GM19324 (cell line): ENCODE measurements at regions not wholly inside any gene's neighbourhood (a gene's known extent, or its start where the extent isn't known, plus 50 kb on each side); places are given as distances from the start of the nearest gene placed in this dataset.
"Not testable (repeated sequence)": the region's sequence is repeated elsewhere in the genome, so short reads cannot be mapped to it uniquely, and the experiment has no call there.

Source experiments
- ATAC-seq: cut with Tn5 transposase; IDR thresholded peaks from one replicate; pipeline ENCODE4 v1.9.1; 2021; ENCODE audit warnings: mild to moderate bottlenecking, moderate library complexity; ENCODE audit not compliant: unreplicated experiment, low FRiP score

DNA sequence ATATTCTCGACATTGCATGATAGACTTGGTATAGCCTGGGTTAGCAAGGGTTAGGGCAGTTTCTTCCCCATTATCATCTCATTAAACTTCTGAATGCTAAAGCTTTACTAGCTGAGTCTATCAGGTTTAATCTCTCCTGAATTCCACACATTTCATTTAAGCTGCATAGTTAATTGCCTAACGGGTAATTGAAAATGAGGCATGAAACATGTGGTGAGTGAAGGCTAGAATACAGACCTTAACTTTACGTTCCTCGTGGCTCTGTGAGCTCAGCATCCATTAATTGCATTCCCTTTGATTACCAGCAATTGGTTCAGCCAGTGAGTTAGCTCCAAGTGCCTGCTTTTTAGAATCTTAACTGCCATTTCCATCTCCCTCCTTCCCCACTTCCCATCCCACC is 126.5 kb upstream of the MEX3C start:
- ATAC-seq, result no peak

DNA sequence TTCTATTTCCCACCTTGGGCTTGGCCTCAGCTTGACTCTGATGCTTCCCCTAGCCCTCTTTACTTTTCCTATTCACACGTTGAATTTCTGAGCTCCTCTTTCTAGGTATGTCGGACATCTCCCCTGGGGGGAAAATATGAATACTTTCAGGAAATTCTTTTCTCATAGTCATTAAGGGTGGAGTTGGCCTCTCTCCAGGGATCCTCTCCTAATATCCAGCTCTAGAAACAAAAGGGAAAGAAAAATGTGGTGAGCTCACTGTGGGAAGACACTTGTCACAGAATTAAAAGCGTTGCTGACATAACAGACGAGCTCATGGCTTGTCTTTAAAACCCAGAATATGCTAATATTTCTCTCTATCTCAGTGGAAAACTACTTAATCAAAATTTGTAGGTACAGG is 132.7 kb upstream of the MEX3C start:
- ATAC-seq, result no peak

DNA sequence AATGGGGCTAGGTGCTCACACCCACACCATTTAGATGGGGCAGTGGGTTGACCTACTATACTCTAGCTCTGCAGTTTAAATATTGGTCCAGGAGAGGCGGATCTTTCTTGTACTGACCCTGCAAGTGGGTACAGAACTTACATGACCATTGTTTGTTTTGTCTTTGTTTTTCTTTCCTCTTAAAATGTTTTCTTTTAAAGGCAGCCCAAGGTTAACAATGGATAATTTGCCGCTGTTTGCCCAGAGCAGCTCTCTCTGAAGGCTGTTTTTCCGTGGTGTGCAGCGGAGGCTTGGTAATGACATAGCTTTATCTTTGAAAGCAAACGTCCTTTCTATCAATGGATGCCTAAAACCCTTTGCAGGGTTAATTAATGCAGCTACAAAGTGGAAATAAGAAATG is 133.3 kb upstream of the MEX3C start:
- ATAC-seq, result no peak

DNA sequence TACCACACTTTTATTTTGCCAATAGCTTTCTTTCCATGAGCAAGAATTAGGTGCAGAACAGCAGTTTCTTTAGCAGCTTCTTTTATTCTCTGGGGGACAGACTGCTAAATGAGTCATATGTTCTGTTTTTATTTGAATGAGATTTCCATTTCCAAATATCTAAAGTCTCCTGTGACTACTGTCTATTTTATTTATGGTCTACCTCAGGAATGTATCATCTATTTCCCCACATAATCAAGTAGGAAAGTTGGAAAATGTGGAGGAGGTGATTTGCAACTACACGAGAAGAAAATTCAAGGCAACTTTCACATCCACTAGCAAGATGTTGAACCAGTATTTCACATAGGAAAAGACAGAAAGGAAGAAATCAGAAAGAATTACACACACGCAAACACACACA is 139.9 kb upstream of the MEX3C start:
- ATAC-seq, result no peak

DNA sequence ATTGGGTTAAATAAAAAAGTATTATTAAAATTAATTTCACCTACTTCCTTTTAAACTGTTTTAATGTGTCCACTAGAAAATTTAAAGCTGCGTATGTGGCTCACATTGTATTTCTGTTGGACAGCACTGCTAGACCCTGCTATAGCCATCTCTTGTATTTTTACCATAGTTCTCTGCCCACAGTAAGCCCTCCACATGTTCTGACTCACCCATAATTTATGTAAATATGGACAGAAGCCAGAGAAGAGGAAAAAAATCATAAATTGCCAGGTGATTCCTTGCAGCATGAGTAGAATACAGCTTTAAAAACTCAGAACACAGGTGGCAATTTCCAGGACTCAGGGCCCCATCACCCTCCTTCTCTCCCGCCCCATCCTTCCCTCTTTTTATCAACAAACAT is 142.4 kb upstream of the MEX3C start:
- no peak for ATAC-seq

DNA sequence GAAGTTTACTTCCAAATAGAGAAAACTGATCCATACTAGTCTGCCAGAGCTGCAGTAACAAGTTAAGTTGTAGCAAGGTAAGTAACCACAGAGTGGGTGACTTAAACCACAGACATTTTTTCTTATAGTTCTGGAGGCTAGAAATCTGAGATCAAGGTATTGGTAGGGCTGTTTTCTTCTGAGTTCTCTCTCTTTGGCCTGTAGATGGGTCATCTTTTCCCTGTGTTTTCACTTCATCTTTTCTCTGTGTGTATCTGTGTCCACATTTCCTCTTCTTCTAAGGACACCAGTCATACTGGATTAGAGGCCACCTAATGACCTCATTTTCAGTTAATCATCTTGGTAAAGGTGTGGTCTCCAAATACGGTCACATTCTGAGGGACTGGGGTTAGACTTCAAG is 142.9 kb upstream of the MEX3C start:
- no peak for ATAC-seq

DNA sequence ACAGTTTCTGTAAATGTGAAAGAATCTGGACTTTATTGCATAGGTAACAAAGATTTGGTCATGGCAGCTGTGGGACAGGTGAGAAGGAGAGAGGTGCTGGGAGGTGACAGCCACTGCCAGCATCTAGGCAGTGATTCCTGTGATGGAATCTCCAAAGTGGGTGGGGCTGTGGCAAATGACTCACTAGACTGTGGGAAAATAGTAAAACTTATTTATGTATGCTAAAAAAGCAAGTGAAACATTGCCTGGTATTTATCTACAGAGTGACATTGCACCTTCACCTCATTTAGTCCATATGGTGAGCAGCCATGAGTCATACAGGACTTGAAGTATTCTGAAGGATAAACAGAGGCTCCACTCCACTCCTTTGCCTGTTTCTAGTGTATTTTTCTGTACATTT is 145.3 kb upstream of the MEX3C start:
- no peak for ATAC-seq

DNA sequence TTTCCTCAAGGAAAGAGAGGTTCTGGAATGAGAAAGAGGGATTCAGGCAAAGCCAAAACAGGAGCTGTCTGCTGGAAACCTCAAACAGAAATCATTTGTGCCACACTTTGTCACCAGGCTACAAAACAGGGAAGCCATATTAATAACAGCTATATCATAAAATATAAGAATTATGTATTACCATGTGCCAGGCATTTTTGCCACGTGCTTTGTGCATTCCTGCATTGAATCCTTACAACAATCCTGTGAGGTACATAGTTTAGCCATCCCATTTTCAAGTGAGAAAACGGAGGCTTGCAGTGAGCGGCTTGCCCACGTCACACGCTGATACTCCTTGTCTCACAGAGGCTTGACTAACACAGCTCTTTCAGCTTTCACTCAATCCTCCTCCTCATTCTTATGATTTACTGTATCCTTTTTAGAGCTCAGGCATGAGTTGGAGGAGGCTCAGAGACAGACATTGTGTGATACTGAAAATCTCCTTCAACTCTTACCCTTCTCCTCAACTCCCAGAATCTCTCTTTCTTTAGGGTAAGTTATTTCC is 148.4 kb upstream of the MEX3C start:
- ATAC-seq, result no peak

DNA sequence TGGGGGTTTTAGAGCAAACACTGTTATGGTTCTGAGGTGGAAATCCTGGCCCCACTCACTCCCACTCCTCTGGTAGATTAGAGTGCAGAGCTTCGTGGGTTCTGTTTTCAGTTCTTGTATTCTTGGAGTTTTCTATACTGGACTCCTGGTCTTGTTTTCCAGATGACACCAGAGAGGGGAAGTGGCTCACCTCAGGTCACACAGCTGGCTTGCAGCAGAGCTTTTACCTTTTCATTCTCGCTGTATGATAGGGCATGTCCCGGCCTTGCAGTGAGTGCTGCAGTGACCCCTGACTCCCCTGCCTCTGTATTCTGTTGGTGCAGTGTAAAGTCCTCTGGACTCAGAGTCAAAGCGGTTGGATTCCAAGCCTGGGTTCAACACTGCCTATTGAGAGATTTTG is 148.9 kb upstream of the MEX3C start:
- ATAC-seq, result no peak

DNA sequence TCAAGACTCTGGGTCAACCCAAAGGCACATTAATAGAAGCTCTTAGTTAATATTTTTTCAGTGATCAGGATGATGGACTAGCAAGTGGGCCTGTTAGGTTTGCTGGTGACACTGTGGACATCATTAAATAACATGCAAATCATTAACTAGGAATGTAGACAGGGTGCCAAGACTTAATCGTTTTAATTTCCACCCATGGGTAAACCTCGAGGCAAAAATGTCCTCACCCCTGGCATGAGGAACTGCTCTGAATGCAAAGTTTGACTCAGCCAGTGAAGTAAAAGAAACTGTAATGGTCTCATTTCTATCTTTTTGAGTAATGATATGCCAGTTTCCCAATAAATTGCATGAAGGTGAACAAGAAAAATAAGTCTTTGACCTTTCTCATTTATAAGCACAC is 152.6 kb upstream of the MEX3C start:
- no peak for ATAC-seq

DNA sequence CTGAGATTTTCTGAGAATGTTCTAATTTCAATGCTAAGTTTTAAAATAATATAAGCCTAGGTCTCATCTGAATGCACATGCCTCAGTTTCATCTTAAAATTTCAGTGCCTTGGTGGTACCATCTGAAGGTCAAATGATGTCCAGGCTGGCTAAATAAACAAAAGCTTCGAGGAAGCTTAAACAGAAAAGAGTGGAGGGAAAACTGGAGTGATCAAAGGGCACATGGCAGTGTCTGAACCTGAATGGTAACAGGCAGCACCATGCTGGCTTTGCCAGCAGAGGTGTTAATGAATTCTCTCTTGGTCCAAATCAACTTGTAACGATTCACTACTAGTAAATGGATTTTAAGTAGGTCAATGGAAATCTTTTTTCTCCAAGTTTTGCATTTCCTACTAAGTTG is 158.4 kb upstream of the MEX3C start:
- no peak for ATAC-seq

DNA sequence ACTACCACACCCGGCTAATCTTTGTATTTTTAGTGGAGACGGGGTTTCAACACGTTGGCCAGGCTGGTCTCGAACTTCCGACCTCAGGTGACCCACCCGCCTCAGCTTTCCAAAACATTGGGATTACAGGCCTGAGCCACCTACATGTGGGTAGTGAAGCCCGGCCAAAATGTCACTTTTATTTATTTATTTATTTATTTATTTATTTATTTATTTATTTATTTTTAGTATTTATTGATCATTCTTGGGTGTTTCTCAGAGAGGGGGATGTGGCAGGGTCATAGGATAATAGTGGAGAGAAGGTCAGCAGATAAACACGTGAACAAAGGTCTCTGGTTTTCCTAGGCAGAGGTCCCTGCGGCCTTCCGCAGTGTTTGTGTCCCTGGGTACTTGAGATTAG is 162.8 kb upstream of the MEX3C start:
- ATAC-seq, result not testable (repeated sequence)

DNA sequence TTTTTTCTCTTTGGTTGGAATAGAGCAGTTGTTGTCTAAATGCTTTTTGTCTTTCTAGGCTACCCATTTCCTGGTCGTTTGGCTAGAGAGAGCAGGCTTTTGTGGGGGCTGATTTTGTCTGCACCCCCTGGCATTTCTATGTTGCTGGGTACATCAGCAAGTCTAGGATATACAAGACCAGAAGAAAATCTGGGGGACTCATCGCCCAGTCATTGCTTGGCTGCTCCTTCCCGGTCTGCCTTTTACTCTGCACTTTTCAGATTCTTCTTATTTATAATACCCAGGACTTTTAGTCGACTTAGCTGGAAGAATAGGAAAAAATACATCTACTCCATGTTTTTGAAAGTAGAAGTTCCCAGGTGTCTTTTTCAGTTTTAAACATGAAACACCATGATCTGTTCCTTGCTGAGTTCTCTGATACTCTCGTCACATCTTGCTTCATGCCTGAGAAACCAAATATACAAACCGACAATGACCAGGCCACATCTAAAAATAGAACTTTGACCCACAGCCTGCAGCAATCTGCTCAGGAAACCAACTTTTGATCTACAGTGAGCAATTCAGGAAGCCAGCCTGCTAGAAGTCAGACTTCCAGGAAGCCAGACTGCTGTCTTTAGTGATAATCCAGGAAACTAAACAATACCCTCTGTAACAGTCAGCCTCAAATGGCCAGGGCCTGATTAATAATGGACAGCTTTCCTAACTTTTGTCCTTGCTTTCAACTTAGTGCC is 163.8 kb upstream of the MEX3C start:
- ATAC-seq, result no peak

DNA sequence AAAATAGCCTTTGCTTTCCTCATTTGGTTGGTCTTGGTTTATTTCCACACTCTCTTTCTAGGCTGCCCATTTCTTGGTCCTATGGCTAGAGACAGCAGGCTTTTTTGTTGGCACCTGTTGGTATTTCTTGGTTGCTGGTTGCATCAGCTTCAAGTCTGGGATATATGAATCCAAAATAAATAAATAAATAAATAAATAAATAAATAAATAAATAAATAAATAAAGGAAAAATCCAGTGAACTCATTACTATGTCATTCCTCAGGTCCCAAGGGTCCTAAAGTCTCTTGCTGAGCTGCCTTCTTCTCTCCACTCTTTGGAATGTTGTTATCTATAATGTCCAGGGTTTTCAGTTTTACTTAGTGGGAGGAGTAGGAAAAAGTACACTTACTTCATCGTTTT is 165.9 kb upstream of the MEX3C start:
- ATAC-seq, result no peak

DNA sequence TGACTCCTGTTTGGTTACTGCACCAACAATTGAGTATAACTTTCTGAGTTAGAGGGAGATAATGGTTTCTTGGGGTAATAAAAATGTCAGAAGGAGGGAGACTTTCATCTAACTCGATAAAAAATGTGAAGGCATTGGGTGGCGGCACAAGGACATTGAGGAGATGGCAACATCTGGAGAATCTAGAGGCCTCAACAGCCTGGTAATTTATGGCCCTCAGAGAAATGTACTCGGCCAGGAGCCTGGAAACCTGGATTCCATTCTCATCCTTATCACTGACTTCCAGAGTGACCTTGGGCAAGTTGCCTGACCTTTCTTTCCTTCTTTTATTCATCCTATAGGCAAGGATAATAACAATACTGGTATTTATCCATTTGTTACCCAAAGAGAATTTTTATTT is 173.5 kb upstream of the MEX3C start:
- no peak for ATAC-seq

DNA sequence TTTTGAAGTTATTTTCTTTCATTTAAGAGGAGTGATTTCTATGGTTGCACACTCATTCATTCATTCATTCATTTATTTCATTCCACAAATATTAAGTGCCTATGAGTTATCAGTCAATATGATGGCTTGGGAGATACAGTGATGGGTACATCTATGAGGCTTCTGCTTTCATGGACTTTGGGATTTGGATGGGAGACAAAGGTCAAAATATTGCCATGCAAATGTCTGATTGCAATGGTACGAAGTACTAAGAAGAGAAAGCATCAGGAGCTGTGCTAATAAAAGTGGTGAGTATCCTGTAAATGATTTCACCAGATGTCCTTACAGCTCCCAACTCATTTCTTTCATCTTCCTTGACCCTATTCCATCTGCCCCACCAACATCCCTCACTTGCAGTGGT is 174.4 kb upstream of the MEX3C start:
- ATAC-seq, result no peak

DNA sequence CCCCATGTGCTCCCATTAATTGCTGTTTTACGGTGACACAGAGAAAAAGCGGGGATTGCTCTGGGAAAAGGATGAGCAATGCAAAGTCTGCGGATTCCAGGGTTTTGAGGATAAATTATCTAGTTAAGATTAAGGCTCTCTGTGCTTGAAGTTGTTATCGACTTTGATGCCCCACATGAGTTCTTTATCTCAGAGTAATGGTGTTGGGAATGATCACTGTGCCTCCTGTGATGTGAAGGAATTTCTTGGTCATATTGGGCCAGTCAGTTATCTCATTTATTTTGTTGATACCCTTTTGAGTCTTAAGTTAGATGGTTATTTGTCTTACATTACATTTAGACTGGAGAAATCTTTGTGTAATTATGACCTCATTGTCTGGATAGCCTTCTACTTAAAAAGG is 184.6 kb upstream of the MEX3C start:
- no peak for ATAC-seq

DNA sequence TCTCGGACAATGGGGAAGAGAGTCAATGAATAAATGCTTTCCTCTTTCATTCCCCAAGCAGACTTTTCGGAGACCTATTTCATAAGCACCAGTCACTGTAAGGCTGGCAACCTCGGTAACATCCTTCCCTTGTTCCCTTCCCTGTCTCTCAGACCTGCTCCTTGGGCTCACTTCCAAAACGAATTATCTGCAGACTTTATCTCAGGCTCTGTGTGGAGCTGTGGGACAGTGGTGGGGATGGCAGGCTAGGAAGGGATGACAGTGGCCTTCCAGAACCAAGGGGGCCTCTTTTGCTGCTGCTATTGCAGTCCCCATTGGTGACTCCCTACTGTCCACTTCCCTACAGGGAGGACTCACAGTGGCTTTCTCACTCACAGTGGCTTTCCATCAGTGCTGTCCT is 185.6 kb upstream of the MEX3C start:
- no peak for ATAC-seq

DNA sequence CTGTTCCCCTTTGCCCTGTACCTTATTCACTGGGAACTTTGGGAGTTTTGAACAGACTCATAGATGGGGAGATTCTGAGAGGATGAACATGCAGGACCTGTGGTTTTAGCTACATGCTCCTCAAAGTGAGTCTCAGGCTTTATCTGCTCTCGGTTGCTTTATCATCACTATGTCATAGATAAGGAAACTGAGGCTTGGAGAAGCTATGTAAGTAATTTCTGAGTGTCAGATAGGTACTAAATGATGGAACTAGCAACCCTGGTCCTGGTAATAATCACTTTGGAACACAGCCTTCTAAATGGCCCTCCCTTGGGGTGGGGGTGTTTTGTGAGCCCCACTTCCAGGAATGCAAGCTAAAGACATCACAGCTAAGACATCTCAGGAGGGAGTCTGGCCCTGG is 186.2 kb upstream of the MEX3C start:
- ATAC-seq, result no peak

DNA sequence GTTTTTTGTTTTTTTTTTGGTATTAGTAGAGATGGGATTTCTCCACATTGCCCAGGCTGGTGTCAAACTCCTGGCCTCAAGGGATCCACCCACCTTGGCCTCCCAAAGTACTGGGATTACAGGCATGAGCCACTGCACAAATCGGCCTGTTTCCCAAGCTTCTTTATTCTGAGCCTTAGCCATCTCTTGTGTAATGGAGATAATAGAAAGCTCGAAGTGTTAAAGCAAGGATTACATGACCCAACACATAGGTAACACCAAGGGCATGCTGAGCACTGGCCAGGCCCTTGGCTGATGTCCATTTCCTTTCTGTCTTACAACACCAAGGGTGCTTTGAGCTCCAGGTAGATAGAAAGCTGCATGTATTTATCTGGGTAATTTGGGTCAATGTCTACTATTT is 187.8 kb upstream of the MEX3C start:
- no peak for ATAC-seq

DNA sequence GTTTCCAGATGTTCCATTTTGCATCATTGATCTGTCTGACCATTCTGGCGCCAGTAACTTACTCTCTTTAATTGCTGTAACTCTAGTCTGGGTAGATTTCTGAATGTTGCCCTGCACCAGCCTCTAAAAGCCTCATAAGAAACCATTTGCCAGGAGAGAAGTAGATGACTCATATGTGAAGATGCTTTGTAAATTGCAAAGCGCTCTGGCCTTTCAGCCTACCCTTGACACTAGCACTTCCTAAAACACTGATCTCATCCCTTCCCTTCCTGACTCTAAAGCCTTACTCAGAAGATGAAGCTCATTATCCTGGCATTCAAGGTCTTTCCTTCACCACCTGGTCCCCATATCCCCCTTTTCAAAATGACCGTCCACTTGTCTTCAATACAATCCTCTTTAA is 193.2 kb upstream of the MEX3C start:
- no peak for ATAC-seq

DNA sequence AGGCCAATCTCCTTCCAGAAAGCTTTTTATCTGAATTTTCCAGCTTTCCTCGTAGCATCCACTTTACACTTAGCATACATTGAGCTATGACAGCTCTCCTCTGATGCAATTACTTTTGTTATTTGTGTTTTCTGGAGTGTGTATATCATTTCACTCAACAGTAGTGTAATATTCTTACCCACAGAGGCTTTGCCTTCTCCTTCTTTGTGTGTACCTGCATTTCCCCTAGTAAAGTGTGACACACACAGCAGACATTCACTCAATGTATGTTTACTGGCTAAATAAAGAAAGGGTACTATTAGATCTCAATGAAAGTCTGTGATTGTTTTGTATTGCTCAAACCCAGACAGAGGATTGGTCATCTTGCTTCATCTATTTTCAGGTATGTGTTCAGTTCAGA is 193.7 kb upstream of the MEX3C start:
- ATAC-seq, result no peak

DNA sequence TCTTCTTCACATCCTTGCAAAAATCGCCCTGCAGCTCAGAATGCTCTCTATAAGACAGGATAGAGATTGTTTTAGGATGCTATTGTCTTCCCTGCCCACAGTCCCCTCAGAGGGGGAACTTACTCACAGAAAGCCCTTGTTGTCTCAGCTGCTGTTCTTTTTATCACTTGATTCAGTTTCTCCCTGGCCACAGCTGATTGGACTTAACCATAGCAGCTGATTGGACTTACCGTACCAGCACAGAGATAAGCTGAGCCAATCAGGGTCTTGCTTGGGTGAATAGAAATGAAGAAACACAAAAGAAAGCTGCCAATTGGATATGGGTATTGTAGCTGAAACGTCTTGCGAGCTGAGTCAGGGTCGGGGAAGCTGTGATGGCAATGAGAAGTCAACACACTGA is 194.2 kb upstream of the MEX3C start:
- ATAC-seq, result no peak
